ENCODE measurements at regions not wholly inside any gene's neighbourhood (a gene's known extent, or its start where the extent isn't known, plus 50 kb on each side); places are given as distances from the start of the nearest gene placed in this dataset.

- intact Hi-C loops (cut with DNase I) = no loop called here
- DNase-seq (ENCODE audit: low spot score) = no peak
Measured at GRCh38 chr2:12124790-12125189, 378.4 kb downstream of the LPIN1 start.

GRCh38 chr2:12126318-12126717 is 379.9 kb downstream of the LPIN1 start:
- no peak for DNase-seq (ENCODE audit: low spot score)
- intact Hi-C loops (cut with DNase I) = no loop called here

- intact Hi-C loops (cut with DNase I) = no loop called here
- no peak for DNase-seq (ENCODE audit: low spot score)
Measured at GRCh38 chr2:12127638-12128037, 381.2 kb downstream of the LPIN1 start.

GRCh38 chr2:12131975-12132374 is 385.5 kb downstream of the LPIN1 start:
- intact Hi-C loops (cut with DNase I) = no loop called here
- no peak for DNase-seq (ENCODE audit: low spot score)

- no peak for DNase-seq (ENCODE audit: low spot score)
- intact Hi-C loops (cut with DNase I) = no loop called here
Measured at GRCh38 chr2:12141618-12142258, 395.3 kb downstream of the LPIN1 start.

- intact Hi-C loops (cut with DNase I) = no loop called here
- no peak for DNase-seq (ENCODE audit: low spot score)
Measured at GRCh38 chr2:12151716-12152115, 405.3 kb downstream of the LPIN1 start.

- no peak for DNase-seq (ENCODE audit: low spot score)
- intact Hi-C loops (cut with DNase I) = no loop called here
Measured at GRCh38 chr2:12152888-12153287, 406.5 kb downstream of the LPIN1 start.

GRCh38 chr2:12155303-12156051 is 409.0 kb downstream of the LPIN1 start:
- intact Hi-C loops (cut with DNase I) = no loop called here
- DNase-seq (ENCODE audit: low spot score) = no peak

GRCh38 chr2:12156349-12156748 is 409.9 kb downstream of the LPIN1 start:
- intact Hi-C loops (cut with DNase I) = no loop called here
- no peak for DNase-seq (ENCODE audit: low spot score)

GRCh38 chr2:12161085-12161484 is 414.7 kb downstream of the LPIN1 start:
- intact Hi-C loops (cut with DNase I) = no loop called here
- DNase-seq (ENCODE audit: low spot score) = no peak

GRCh38 chr2:12162269-12163247 is 416.1 kb downstream of the LPIN1 start:
- DNase-seq (ENCODE audit: low spot score) = no peak
- intact Hi-C loops (cut with DNase I) = no loop called here

GRCh38 chr2:12163866-12164265 is 417.4 kb downstream of the LPIN1 start:
- intact Hi-C loops (cut with DNase I) = no loop called here
- no peak for DNase-seq (ENCODE audit: low spot score)

GRCh38 chr2:12164689-12165088 is 418.3 kb downstream of the LPIN1 start:
- intact Hi-C loops (cut with DNase I) = loop anchor here (5.0 kb wide), 1 partner anchor 553 kb away; the partner anchor contains the start of gene TRIB2
- no peak for DNase-seq (ENCODE audit: low spot score)

GRCh38 chr2:12167525-12168317 is 421.3 kb downstream of the LPIN1 start:
- intact Hi-C loops (cut with DNase I) = loop anchor here (5.0 kb wide), 1 partner anchor 550 kb away; the partner anchor contains the start of gene TRIB2
- no peak for DNase-seq (ENCODE audit: low spot score)

GRCh38 chr2:12168354-12168753 is 421.9 kb downstream of the LPIN1 start:
- intact Hi-C loops (cut with DNase I) = loop anchor here (5.0 kb wide), 1 partner anchor 549 kb away; the partner anchor contains the start of gene TRIB2
- no peak for DNase-seq (ENCODE audit: low spot score)

GRCh38 chr2:12168791-12169388 is 422.5 kb downstream of the LPIN1 start:
- intact Hi-C loops (cut with DNase I) = loop anchor here (5.0 kb wide), 1 partner anchor 548 kb away; the partner anchor contains the start of gene TRIB2
- DNase-seq (ENCODE audit: low spot score) = no peak

GRCh38 chr2:12169721-12170120 is 423.3 kb downstream of the LPIN1 start:
- DNase-seq (ENCODE audit: low spot score) = no peak
- intact Hi-C loops (cut with DNase I) = loop anchor here (5.0 to 10.0 kb wide), 4 partner anchors 115 to 835 kb away; partner anchors contain the start of gene TRIB2

GRCh38 chr2:12170121-12170520 is 423.7 kb downstream of the LPIN1 start:
- intact Hi-C loops (cut with DNase I) = loop anchor here (10.0 kb wide), 3 partner anchors 115 to 835 kb away; no protein-coding TSS in a partner anchor
- no peak for DNase-seq (ENCODE audit: low spot score)
